GM12878 (cell line): ENCODE measurements at regions not wholly inside any gene's neighbourhood (a gene's known extent, or its start where the extent isn't known, plus 50 kb on each side); places are given as distances from the start of the nearest gene placed in this dataset.

ENCODE experiments used
- ATAC-seq: fragments of 200-7000 bp; cut with Tn5 transposase; 3 replicates; pipeline ENCODE4 v1.9.1; 2020; ENCODE audit warnings: mild to moderate bottlenecking, moderate library complexity
- BruUV-seq: library from RNA; stranded (reverse); fragments of 400-500 nt; replicated peaks from 2 replicates; lab custom pipeline; 2021; lab: Mats Ljungman, UMichigan
- CTCF ChIA-PET: fragments of 300-600 bp; sonication (Branson Sonifier 250); formaldehyde crosslinking; extraction: SDS; loops from one replicate; lab custom pipeline; 2021; ENCODE audit warnings: inconsistent platforms; lab: Yijun Ruan, JAX
- POLR2A ChIA-PET: fragments of 350-600 bp; formaldehyde crosslinking; extraction: SDS; loops from one replicate; lab custom pipeline; 2021; ENCODE audit warnings: inconsistent platforms; lab: Charles Lee
- RAD21 ChIA-PET: fragments of 300-600 bp; sonication (Branson Sonifier 250); formaldehyde crosslinking; loops from one replicate; lab custom pipeline; 2023; ENCODE audit warnings: antibody characterized with exemption; ENCODE audit not compliant: unreplicated experiment; lab: Charles Lee
- SMC1A ChIA-PET: fragments of 300-600 bp; sonication (Branson Sonifier 250); formaldehyde crosslinking; loops from one replicate; lab custom pipeline; 2023; ENCODE audit not compliant: unreplicated experiment, uncharacterized antibody; lab: Charles Lee
- DNase-seq: peaks from one replicate; pipeline ENCODE4 v3.0.0-alpha.2; 2011; ENCODE audit warnings: low read depth, low spot score
- FAIRE-seq: peaks from 3 replicates; lab custom pipeline; 2011; peaks lifted over from hg19 to GRCh38; lab: Jason Lieb, UNC
- H2AFZ ChIP-seq: 2 replicates; pipeline ENCODE4 v1.6.0; 2011; ENCODE audit warnings: low read depth, low read length, control low read depth; ENCODE audit not compliant: control insufficient read depth
- H3K27ac ChIP-seq: 2 replicates; pipeline ENCODE4 v1.5.1; 2011; ENCODE audit warnings: control low read depth; ENCODE audit not compliant: control insufficient read depth, insufficient read depth
- H3K27me3 ChIP-seq, 2 experiments: replicated peaks in 1 of 2; 2 replicates each; pipeline versions ENCODE4 v1.6.0 to v1.6.1; 2011; ENCODE audit warnings: low read length in 1 of 2; ENCODE audit not compliant: control insufficient read depth in 2 of 2, insufficient read depth in 2 of 2
- H3K36me3 ChIP-seq, 2 experiments: 2 replicates each; pipeline ENCODE4 v1.5.1; 2011; ENCODE audit warnings: low read length in 1 of 2; ENCODE audit not compliant: control insufficient read depth in 2 of 2, insufficient read depth in 2 of 2
- H3K4me1 ChIP-seq: 2 replicates; pipeline ENCODE4 v1.6.1; 2011; ENCODE audit warnings: mild to moderate bottlenecking, low read length, moderate library complexity, mixed read lengths; ENCODE audit not compliant: control insufficient read depth, insufficient read depth
- H3K4me2 ChIP-seq: 2 replicates; pipeline ENCODE4 v1.6.0; 2011; ENCODE audit warnings: control low read depth; ENCODE audit not compliant: control insufficient read depth, insufficient read depth
- H3K4me3 ChIP-seq: fragments of 200-600 bp; sonication (generic); 2 replicates; pipeline ENCODE4 v1.5.1; 2016
- H3K79me2 ChIP-seq: 2 replicates; pipeline ENCODE4 v1.6.0; 2011; ENCODE audit warnings: low read length; ENCODE audit not compliant: control insufficient read depth, insufficient read depth
- H3K9ac ChIP-seq: 2 replicates; pipeline ENCODE4 v1.8.0; 2011; ENCODE audit warnings: low read length, control low read depth, mixed read lengths; ENCODE audit not compliant: control insufficient read depth, insufficient read depth
- H3K9me3 ChIP-seq: replicated peaks from 3 replicates; pipeline ENCODE4 v1.5.1; 2011; ENCODE audit warnings: mild to moderate bottlenecking, low read length; ENCODE audit not compliant: control insufficient read depth, insufficient read depth
- H4K20me1 ChIP-seq: 2 replicates; pipeline ENCODE4 v1.6.0; 2011; ENCODE audit not compliant: control insufficient read depth, insufficient read depth
- CHD1 ChIP-seq: IDR thresholded peaks from 2 replicates; pipeline ENCODE4 v1.6.1; 2012; ENCODE audit warnings: low read depth, low read length, improper control_type of control experiment
- KDM1A ChIP-seq: fragments of 200-600 bp; sonication (generic); IDR thresholded peaks from 2 replicates; pipeline ENCODE4 v1.6.1; 2016; ENCODE audit warnings: borderline replicate concordance
- MTA2 ChIP-seq: fragments of 450-650 bp; IDR thresholded peaks from 2 replicates; pipeline ENCODE4 v1.6.1; 2016; ENCODE audit warnings: low read depth, mild to moderate bottlenecking, moderate library complexity
- POLR2AphosphoS2 ChIP-seq: IDR thresholded peaks from 2 replicates; pipeline ENCODE4 v1.6.1; 2011; ENCODE audit warnings: low read depth, mild to moderate bottlenecking, low read length, improper control_type of control experiment, moderate library complexity
- POLR2AphosphoS5 ChIP-seq: IDR thresholded peaks from 2 replicates; pipeline ENCODE4 v1.6.1; 2011; ENCODE audit warnings: mild to moderate bottlenecking, low read length, inconsistent platforms
- RELA ChIP-seq: fragments of 450-650 bp; IDR thresholded peaks from 2 replicates; pipeline ENCODE4 v1.8.0; 2014; ENCODE audit warnings: borderline replicate concordance; ENCODE audit not compliant: partially characterized antibody
- SREBF1 ChIP-seq: IDR thresholded peaks from 2 replicates; pipeline ENCODE4 v1.6.1; 2012; ENCODE audit warnings: mild to moderate bottlenecking, low read length
- ZSCAN29 ChIP-seq: fragments of 450-650 bp; IDR thresholded peaks from 2 replicates; pipeline ENCODE4 v1.6.1; 2017; ENCODE audit warnings: mild to moderate bottlenecking, moderate library complexity
- WGBS: methylation state at CpG from one replicate; pipeline ENCODE4 v1.1.6; 2016; ENCODE audit warnings: low lambda C conversion rate; ENCODE audit not compliant: insufficient replicate concordance, insufficient coverage; ENCODE audit errors: missing lambda C conversion rate; 5-methylcytosine and 5-hydroxymethylcytosine counted together
- in situ Hi-C: fragments of 300-500 bp; cut with MboI; formaldehyde crosslinking; loops from 9 replicates; pipeline ENCODE4 v1.14.3; 2018; ENCODE audit warnings: mixed read lengths
- intact Hi-C: fragments of 100-400 bp; cut with micrococcal nuclease; formaldehyde crosslinking; loops from one replicate; pipeline ENCODE4 v1.14.2; 2022; ENCODE audit not compliant: unreplicated experiment
- TF ChIP-seq, protein P1 (sequence below): IDR thresholded peaks from 2 replicates; pipeline ENCODE4 v1.6.1; 2012; ENCODE audit warnings: mild to moderate bottlenecking, low read depth, low read length
- TF ChIP-seq, protein P2 (sequence below): IDR thresholded peaks from 2 replicates; pipeline ENCODE4 v1.6.1; 2011; ENCODE audit warnings: borderline replicate concordance, low read depth, mild to moderate bottlenecking, moderate library complexity, mixed read lengths, low read length; ENCODE audit not compliant: insufficient read depth; ENCODE audit errors: extremely low read length

DNA sequence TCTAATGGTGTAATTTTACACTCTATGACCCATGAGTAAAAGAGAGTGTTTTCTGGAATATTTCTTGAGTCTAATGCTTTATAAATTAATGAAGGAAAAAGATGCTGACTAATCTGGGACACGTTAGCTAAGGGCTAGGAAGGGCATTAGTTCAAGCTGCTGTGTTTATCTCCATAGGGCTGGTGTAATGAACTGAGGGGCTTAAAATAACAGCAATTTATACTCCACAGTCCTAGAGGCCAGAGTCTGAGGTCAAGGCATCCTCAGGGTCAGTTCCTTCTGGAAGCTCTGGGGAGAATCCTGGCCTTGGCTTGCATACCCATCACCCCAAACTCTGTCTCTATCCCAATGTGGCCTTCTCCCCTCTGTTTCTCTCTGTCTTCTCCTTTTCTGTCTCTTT is 105.2 kb upstream of the PFKP start:
- Histone ChIP-seq H3K27ac (no peak overlapping the region), H3K79me2 (no peaks in the 10 kb centered on the region), H4K20me1 (no peaks in the 10 kb centered on the region), H3K4me3 (no peak overlapping the region), H3K27me3 (no peaks in the 10 kb centered on the region; a peak in 2 of 4 replicates), H2AFZ (no peak overlapping the region), H3K36me3 (no peaks in the 10 kb centered on the region), H3K9me3 (no peaks in the 10 kb centered on the region; the same call in 2 of the 3 replicates), H3K4me2 (no peak overlapping the region), H3K9ac (no peak overlapping the region), H3K4me1 (no peaks in the 10 kb centered on the region)
- FAIRE-seq (no peak), ATAC-seq (no peak), DNase-seq (no peak)
- SMC1A ChIA-PET, result no interaction called here
- TF ChIP-seq CHD1, result no peak
- RAD21 ChIA-PET, result no interaction called here
- in situ Hi-C loops, result no loop called here
- intact Hi-C loops, result no loop called here
- CTCF ChIA-PET, result interaction anchor here (0.6 kb wide), 1 partner anchor 824 kb away, joined by 3 read pairs; no protein-coding TSS in a partner anchor
- WGBS, result 0% methylated on average over 1 of the region's 1 CpG
- POLR2A ChIA-PET, result no interaction called here
- BruUV-seq, result no TSS peak

DNA sequence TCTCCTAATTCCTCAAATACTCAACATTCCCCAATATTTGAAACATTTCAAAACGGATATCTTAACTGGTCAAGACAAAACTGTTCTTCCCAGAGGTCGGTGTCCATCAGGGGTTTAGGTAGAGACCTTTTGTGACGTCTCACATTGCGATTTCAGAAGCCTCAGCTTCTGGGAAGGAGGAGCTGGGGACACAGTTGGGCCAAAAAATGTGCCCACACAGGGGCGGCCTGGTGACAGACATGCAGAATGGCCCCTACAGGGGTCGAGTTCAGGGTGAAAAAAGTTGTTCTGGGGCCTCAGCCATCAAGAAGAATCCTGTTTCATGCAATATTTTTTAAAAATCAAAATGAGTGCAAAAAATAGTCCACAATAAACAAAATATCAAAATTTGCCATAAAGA is 108.7 kb upstream of the PFKP start:
- Histone ChIP-seq H3K4me1 (no peaks in the 10 kb centered on the region), H3K27ac (no peak overlapping the region), H3K27me3 (no peaks in the 10 kb centered on the region), H3K9me3 (no peaks in the 10 kb centered on the region; the same call in 2 of the 3 replicates), H3K79me2 (no peaks in the 10 kb centered on the region), H3K9ac (no peak overlapping the region), H2AFZ (no peak overlapping the region), H3K36me3 (no peaks in the 10 kb centered on the region), H3K4me3 (no peak overlapping the region), H3K4me2 (no peak overlapping the region), H4K20me1 (no peaks in the 10 kb centered on the region)
- FAIRE-seq (no peak), DNase-seq (no peak), ATAC-seq (no peak)
- CTCF ChIA-PET, result no interaction called here
- intact Hi-C loops, result no loop called here
- SMC1A ChIA-PET, result no interaction called here
- POLR2A ChIA-PET, result no interaction called here
- 24% methylated on average over 6 of the region's 6 CpGs for WGBS
- in situ Hi-C loops, result no loop called here
- no TSS peak for BruUV-seq
- RAD21 ChIA-PET, result no interaction called here
- TF ChIP-seq RELA (no peak), POLR2AphosphoS5 (no peak), POLR2AphosphoS2 (no peak), SREBF1 (no peak), MTA2 (no peak), KDM1A (no peak), ZSCAN29 (no peak)
- TF ChIP-seq, protein P1, sequence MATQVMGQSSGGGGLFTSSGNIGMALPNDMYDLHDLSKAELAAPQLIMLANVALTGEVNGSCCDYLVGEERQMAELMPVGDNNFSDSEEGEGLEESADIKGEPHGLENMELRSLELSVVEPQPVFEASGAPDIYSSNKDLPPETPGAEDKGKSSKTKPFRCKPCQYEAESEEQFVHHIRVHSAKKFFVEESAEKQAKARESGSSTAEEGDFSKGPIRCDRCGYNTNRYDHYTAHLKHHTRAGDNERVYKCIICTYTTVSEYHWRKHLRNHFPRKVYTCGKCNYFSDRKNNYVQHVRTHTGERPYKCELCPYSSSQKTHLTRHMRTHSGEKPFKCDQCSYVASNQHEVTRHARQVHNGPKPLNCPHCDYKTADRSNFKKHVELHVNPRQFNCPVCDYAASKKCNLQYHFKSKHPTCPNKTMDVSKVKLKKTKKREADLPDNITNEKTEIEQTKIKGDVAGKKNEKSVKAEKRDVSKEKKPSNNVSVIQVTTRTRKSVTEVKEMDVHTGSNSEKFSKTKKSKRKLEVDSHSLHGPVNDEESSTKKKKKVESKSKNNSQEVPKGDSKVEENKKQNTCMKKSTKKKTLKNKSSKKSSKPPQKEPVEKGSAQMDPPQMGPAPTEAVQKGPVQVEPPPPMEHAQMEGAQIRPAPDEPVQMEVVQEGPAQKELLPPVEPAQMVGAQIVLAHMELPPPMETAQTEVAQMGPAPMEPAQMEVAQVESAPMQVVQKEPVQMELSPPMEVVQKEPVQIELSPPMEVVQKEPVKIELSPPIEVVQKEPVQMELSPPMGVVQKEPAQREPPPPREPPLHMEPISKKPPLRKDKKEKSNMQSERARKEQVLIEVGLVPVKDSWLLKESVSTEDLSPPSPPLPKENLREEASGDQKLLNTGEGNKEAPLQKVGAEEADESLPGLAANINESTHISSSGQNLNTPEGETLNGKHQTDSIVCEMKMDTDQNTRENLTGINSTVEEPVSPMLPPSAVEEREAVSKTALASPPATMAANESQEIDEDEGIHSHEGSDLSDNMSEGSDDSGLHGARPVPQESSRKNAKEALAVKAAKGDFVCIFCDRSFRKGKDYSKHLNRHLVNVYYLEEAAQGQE, result no peak
- TF ChIP-seq, protein P2, sequence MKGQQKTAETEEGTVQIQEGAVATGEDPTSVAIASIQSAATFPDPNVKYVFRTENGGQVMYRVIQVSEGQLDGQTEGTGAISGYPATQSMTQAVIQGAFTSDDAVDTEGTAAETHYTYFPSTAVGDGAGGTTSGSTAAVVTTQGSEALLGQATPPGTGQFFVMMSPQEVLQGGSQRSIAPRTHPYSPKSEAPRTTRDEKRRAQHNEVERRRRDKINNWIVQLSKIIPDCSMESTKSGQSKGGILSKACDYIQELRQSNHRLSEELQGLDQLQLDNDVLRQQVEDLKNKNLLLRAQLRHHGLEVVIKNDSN, result no peak
